Duodenal mucosa (tissue), 2 donors: ENCODE measurements at regions not wholly inside any gene's neighbourhood (a gene's known extent, or its start where the extent isn't known, plus 50 kb on each side); places are given as distances from the start of the nearest gene placed in this dataset.

Source experiments
- H3K27ac ChIP-seq: one replicate; pipeline ENCODE4 v1.7.0; 2013; ENCODE audit warnings: low read depth, low read length
- H3K27me3 ChIP-seq, 2 donors: one replicate each; pipeline ENCODE4 v1.7.0; 2013; ENCODE audit warnings: low read length in 2 of 2, control low read depth in 1 of 2; ENCODE audit not compliant: insufficient read depth in 2 of 2, control insufficient read depth in 1 of 2
- H3K36me3 ChIP-seq, 2 donors: one replicate each; pipeline ENCODE4 v1.7.0; 2013; ENCODE audit warnings: low read length in 2 of 2, control low read depth in 1 of 2; ENCODE audit not compliant: insufficient read depth in 2 of 2, control insufficient read depth in 1 of 2
- H3K4me1 ChIP-seq, 2 donors: one replicate each; pipeline ENCODE4 v1.7.0; 2013; ENCODE audit warnings: low read length in 2 of 2, control low read depth in 1 of 2; ENCODE audit not compliant: insufficient read depth in 2 of 2, control insufficient read depth in 1 of 2
- H3K4me3 ChIP-seq, 2 donors: one replicate each; pipeline ENCODE4 v1.7.0; 2013; ENCODE audit warnings: low read length in 2 of 2, low read depth in 1 of 2
- H3K9ac ChIP-seq, 2 donors: one replicate each; pipeline ENCODE4 v1.7.0; 2013; ENCODE audit warnings: low read length in 2 of 2, low read depth in 1 of 2
- H3K9me3 ChIP-seq, 2 donors: one replicate each; pipeline ENCODE4 v1.7.0; 2013; ENCODE audit warnings: low read length in 2 of 2, control low read depth in 1 of 2; ENCODE audit not compliant: control insufficient read depth in 1 of 2

GRCh38 chr2:67544286-67544685 is 147.2 kb downstream of the ETAA1 start:
- no peaks in the 10 kb centered on the region for H3K36me3 ChIP-seq
- no peaks in the 10 kb centered on the region for H3K4me1 ChIP-seq
- H3K9me3 ChIP-seq, result peaks cover 0 to 10% of the 10 kb centered on the region in 2 donors
- H3K27ac ChIP-seq, result no peak overlapping the region
- no peak overlapping the region for H3K9ac ChIP-seq
- no peaks in the 10 kb centered on the region for H3K27me3 ChIP-seq
- no peak overlapping the region for H3K4me3 ChIP-seq

- Histone ChIP-seq H3K36me3 (no peaks in the 10 kb centered on the region), H3K9ac (no peak overlapping the region), H3K27ac (no peak overlapping the region), H3K9me3 (no peaks in the 10 kb centered on the region), H3K4me3 (no peak overlapping the region), H3K4me1 (no peaks in the 10 kb centered on the region), H3K27me3 (no peaks in the 10 kb centered on the region)
These were observed 151.4 kb downstream of the ETAA1 start for GRCh38 chr2:67548317-67549201.

GRCh38 chr2:67559156-67559555 is 162.0 kb downstream of the ETAA1 start:
- no peak overlapping the region for H3K4me3 ChIP-seq
- no peak overlapping the region for H3K9ac ChIP-seq
- H3K4me1 ChIP-seq, result peaks cover 0 to 8% of the 10 kb centered on the region in 2 donors
- H3K36me3 ChIP-seq, result no peaks in the 10 kb centered on the region
- no peaks in the 10 kb centered on the region for H3K27me3 ChIP-seq
- H3K27ac ChIP-seq, result no peak overlapping the region
- H3K9me3 ChIP-seq, result no peaks in the 10 kb centered on the region

- no peaks in the 10 kb centered on the region for H3K36me3 ChIP-seq
- H3K27ac ChIP-seq, result no peak overlapping the region
- H3K9ac ChIP-seq, result no peak overlapping the region
- H3K9me3 ChIP-seq, result no peaks in the 10 kb centered on the region
- no peaks in the 10 kb centered on the region for H3K27me3 ChIP-seq
- H3K4me1 ChIP-seq, result peaks cover 0 to 8% of the 10 kb centered on the region in 2 donors
- no peak overlapping the region for H3K4me3 ChIP-seq
These were observed 163.8 kb downstream of the ETAA1 start for GRCh38 chr2:67560771-67561456.

GRCh38 chr2:67561457-67561965 is 164.4 kb downstream of the ETAA1 start:
- Histone ChIP-seq H3K36me3 (no peaks in the 10 kb centered on the region), H3K4me3 (no peak overlapping the region), H3K9me3 (no peaks in the 10 kb centered on the region), H3K27ac (no peak overlapping the region), H3K27me3 (no peaks in the 10 kb centered on the region), H3K4me1 (peaks cover 0 to 8% of the 10 kb centered on the region in 2 donors), H3K9ac (no peak overlapping the region)

- H3K4me3 ChIP-seq, result no peak overlapping the region
- H3K9me3 ChIP-seq, result no peaks in the 10 kb centered on the region
- peaks cover 0 to 8% of the 10 kb centered on the region in 2 donors for H3K4me1 ChIP-seq
- no peak overlapping the region for H3K27ac ChIP-seq
- H3K9ac ChIP-seq, result no peak overlapping the region
- H3K27me3 ChIP-seq, result no peaks in the 10 kb centered on the region
- H3K36me3 ChIP-seq, result no peaks in the 10 kb centered on the region
These were observed 166.9 kb downstream of the ETAA1 start for GRCh38 chr2:67564076-67564475.

- H3K9me3 ChIP-seq, result no peaks in the 10 kb centered on the region
- H3K36me3 ChIP-seq, result no peaks in the 10 kb centered on the region
- no peak overlapping the region for H3K4me3 ChIP-seq
- peaks cover 0 to 8% of the 10 kb centered on the region in 2 donors for H3K4me1 ChIP-seq
- no peaks in the 10 kb centered on the region for H3K27me3 ChIP-seq
- no peak overlapping the region for H3K27ac ChIP-seq
- no peak overlapping the region for H3K9ac ChIP-seq
These were observed 167.5 kb downstream of the ETAA1 start for GRCh38 chr2:67564626-67565025.

- Histone ChIP-seq H3K9me3 (no peaks in the 10 kb centered on the region), H3K4me3 (no peak overlapping the region), H3K9ac (no peak overlapping the region), H3K36me3 (no peaks in the 10 kb centered on the region), H3K27me3 (no peaks in the 10 kb centered on the region), H3K4me1 (peaks cover 0 to 8% of the 10 kb centered on the region in 2 donors), H3K27ac (no peak overlapping the region)
These were observed 168.1 kb downstream of the ETAA1 start for GRCh38 chr2:67565262-67565661.

- H3K4me3 ChIP-seq, result no peak overlapping the region
- H3K27me3 ChIP-seq, result no peaks in the 10 kb centered on the region
- no peak overlapping the region for H3K9ac ChIP-seq
- H3K9me3 ChIP-seq, result peaks cover 0 to under 1% of the 10 kb centered on the region in 2 donors
- H3K36me3 ChIP-seq, result no peaks in the 10 kb centered on the region
- no peak overlapping the region for H3K27ac ChIP-seq
- H3K4me1 ChIP-seq, result peaks cover 0 to 8% of the 10 kb centered on the region in 2 donors
These were observed 168.6 kb downstream of the ETAA1 start for GRCh38 chr2:67565761-67566160.

- Histone ChIP-seq H3K4me1 (peaks cover 0 to 7% of the 10 kb centered on the region in 2 donors), H3K9ac (no peak overlapping the region), H3K27me3 (no peaks in the 10 kb centered on the region), H3K27ac (no peak overlapping the region), H3K4me3 (no peak overlapping the region), H3K9me3 (peaks cover 0 to 6% of the 10 kb centered on the region in 2 donors), H3K36me3 (no peaks in the 10 kb centered on the region)
These were observed 169.2 kb downstream of the ETAA1 start for GRCh38 chr2:67566285-67566684.
